H9 (cell line): ENCODE measurements at regions not wholly inside any gene's neighbourhood (a gene's known extent, or its start where the extent isn't known, plus 50 kb on each side); places are given as distances from the start of the nearest gene placed in this dataset.

Experiments
- DNase-seq: peaks from one replicate; pipeline ENCODE4 v3.0.0-alpha.2; 2017
- H2AFZ ChIP-seq: one replicate; pipeline ENCODE4 v1.6.1; 2013; ENCODE audit warnings: mild to moderate bottlenecking, low read length, control low read depth, moderate library complexity
- H2AK5ac ChIP-seq: 2 replicates; pipeline ENCODE4 v1.6.1; 2013; ENCODE audit warnings: low read length, control low read depth, mixed read lengths; ENCODE audit not compliant: insufficient read length
- H2BK120ac ChIP-seq: one replicate; pipeline ENCODE4 v1.6.1; 2013; ENCODE audit warnings: low read depth, mild to moderate bottlenecking, low read length, control low read depth, inconsistent platforms; ENCODE audit not compliant: poor library complexity, severe bottlenecking
- H2BK12ac ChIP-seq: 2 replicates; pipeline ENCODE4 v1.6.1; 2013; ENCODE audit warnings: low read length, control low read depth, mixed read lengths, low read depth; ENCODE audit not compliant: insufficient read length
- H2BK15ac ChIP-seq: 2 replicates; pipeline ENCODE4 v1.6.1; 2013; ENCODE audit warnings: low read depth, low read length, control low read depth
- H2BK20ac ChIP-seq: one replicate; pipeline ENCODE4 v1.6.1; 2013; ENCODE audit warnings: low read depth, mild to moderate bottlenecking, low read length, control low read depth, inconsistent platforms; ENCODE audit not compliant: poor library complexity, severe bottlenecking
- H2BK5ac ChIP-seq: 2 replicates; pipeline ENCODE4 v1.6.1; 2013; ENCODE audit warnings: low read length, control low read depth, mixed read lengths; ENCODE audit not compliant: insufficient read length
- H3K14ac ChIP-seq: 2 replicates; pipeline ENCODE4 v1.6.1; 2013; ENCODE audit warnings: low read length, control low read depth; ENCODE audit not compliant: insufficient read depth
- H3K18ac ChIP-seq: 2 replicates; pipeline ENCODE4 v1.6.1; 2013; ENCODE audit warnings: low read depth, mild to moderate bottlenecking, mixed read lengths, low read length, control low read depth; ENCODE audit not compliant: insufficient read length
- H3K23ac ChIP-seq: 2 replicates; pipeline ENCODE4 v1.6.1; 2013; ENCODE audit warnings: low read length, control low read depth, mixed read lengths, low read depth; ENCODE audit not compliant: insufficient read length
- H3K23me2 ChIP-seq: 2 replicates; pipeline ENCODE4 v1.6.1; 2013; ENCODE audit warnings: low read depth, mild to moderate bottlenecking, mixed read lengths, low read length, control low read depth; ENCODE audit not compliant: insufficient read length, poor library complexity, severe bottlenecking
- H3K27ac ChIP-seq: 2 replicates; pipeline ENCODE4 v1.5.1; 2013; ENCODE audit warnings: low read length, control low read depth, mixed read lengths, low read depth; ENCODE audit not compliant: insufficient read length
- H3K27me3 ChIP-seq: 2 replicates; pipeline ENCODE4 v1.6.1; 2013; ENCODE audit warnings: low read length, control low read depth, inconsistent platforms; ENCODE audit not compliant: insufficient read depth
- H3K4ac ChIP-seq: 2 replicates; pipeline ENCODE4 v1.6.1; 2013; ENCODE audit warnings: low read depth, mild to moderate bottlenecking, control low read depth, inconsistent platforms, low read length, moderate library complexity
- H3K4me1 ChIP-seq: 2 replicates; pipeline ENCODE4 v1.6.1; 2013; ENCODE audit warnings: low read length, control low read depth, inconsistent platforms; ENCODE audit not compliant: insufficient read depth
- H3K4me2 ChIP-seq: 2 replicates; pipeline ENCODE4 v1.6.1; 2013; ENCODE audit warnings: low read length, control low read depth, mixed read lengths; ENCODE audit not compliant: insufficient read length, insufficient read depth
- H3K56ac ChIP-seq: 2 replicates; pipeline ENCODE4 v1.6.1; 2013; ENCODE audit warnings: low read depth, mild to moderate bottlenecking, mixed read lengths, low read length, control low read depth; ENCODE audit not compliant: insufficient read length
- H3K79me1 ChIP-seq: 2 replicates; pipeline ENCODE4 v1.6.1; 2013; ENCODE audit warnings: low read depth, mild to moderate bottlenecking, moderate library complexity, low read length, control low read depth, inconsistent platforms; ENCODE audit not compliant: insufficient read depth, poor library complexity, severe bottlenecking
- H3K79me2 ChIP-seq: 2 replicates; pipeline ENCODE4 v1.6.1; 2013; ENCODE audit warnings: low read length, control low read depth, inconsistent platforms; ENCODE audit not compliant: insufficient read depth
- H3K9ac ChIP-seq: 2 replicates; pipeline ENCODE4 v1.6.1; 2013; ENCODE audit warnings: low read length, control low read depth, mixed read lengths; ENCODE audit not compliant: insufficient read length; ENCODE audit errors: extremely low read depth
- H3K9me3 ChIP-seq: one replicate; pipeline ENCODE4 v1.6.1; 2013; ENCODE audit warnings: low read depth, low read length, inconsistent platforms; ENCODE audit not compliant: control insufficient read depth
- H3T11ph ChIP-seq: one replicate; pipeline ENCODE4 v1.6.1; 2013; ENCODE audit warnings: mild to moderate bottlenecking, low read length, control low read depth, inconsistent platforms
- H4K20me1 ChIP-seq: one replicate; pipeline ENCODE4 v1.6.1; 2013; ENCODE audit not compliant: control insufficient read depth, insufficient read length, insufficient read depth
- H4K5ac ChIP-seq: 2 replicates; pipeline ENCODE4 v1.6.1; 2013; ENCODE audit warnings: low read depth, mild to moderate bottlenecking, mixed read lengths, low read length, control low read depth; ENCODE audit not compliant: insufficient read length
- H4K8ac ChIP-seq: replicated peaks from 2 replicates; pipeline ENCODE4 v1.6.1; 2013; ENCODE audit warnings: low read length, control low read depth, mixed read lengths, low read depth; ENCODE audit not compliant: insufficient read length
- H4K91ac ChIP-seq: 2 replicates; pipeline ENCODE4 v1.6.1; 2013; ENCODE audit warnings: low read depth, mild to moderate bottlenecking, moderate library complexity, mixed read lengths, low read length, control low read depth; ENCODE audit not compliant: insufficient read length
- H3K27ac Mint-ChIP-seq, 3 experiments: 2 replicates in 2 of 3; 3 replicates in 1 of 3; pipeline ENCODE4 v1.8.0; 2020 to 2021; ENCODE audit warnings: mixed read lengths in 3 of 3, mild to moderate bottlenecking in 1 of 3, moderate library complexity in 1 of 3
- H3K27me3 Mint-ChIP-seq: 2 replicates; pipeline ENCODE4 v1.8.0; 2021; ENCODE audit warnings: low read depth, mild to moderate bottlenecking, moderate library complexity, mixed read lengths
- H3K36me3 Mint-ChIP-seq, 3 experiments: 2 replicates in 2 of 3; 3 replicates in 1 of 3; pipeline ENCODE4 v1.8.0; 2020 to 2021; ENCODE audit warnings: low read depth in 3 of 3, mixed read lengths in 3 of 3; ENCODE audit not compliant: insufficient read depth in 1 of 3
- H3K4me1 Mint-ChIP-seq, 2 experiments: 2 replicates each; pipeline ENCODE4 v1.8.0; 2020; ENCODE audit warnings: mixed read lengths in 2 of 2
- H3K4me3 Mint-ChIP-seq, 2 experiments: 2 replicates in 1 of 2; 3 replicates in 1 of 2; pipeline ENCODE4 v1.8.0; 2020 to 2021; ENCODE audit warnings: mild to moderate bottlenecking in 2 of 2, mixed read lengths in 2 of 2, moderate library complexity in 1 of 2
- H3K9me3 Mint-ChIP-seq, 2 experiments: 2 replicates in 1 of 2; 3 replicates in 1 of 2; pipeline ENCODE4 v1.8.0; 2020; ENCODE audit warnings: mild to moderate bottlenecking in 2 of 2, mixed read lengths in 2 of 2, moderate library complexity in 1 of 2
- WGBS: extraction: QIAGEN DNeasy Blood & Tissue Kit; methylation state at CpG from one replicate; pipeline ENCODE4 v1.1.7; 2013; ENCODE audit warnings: missing lambda C conversion rate, low lambda C conversion rate, mixed read lengths; ENCODE audit not compliant: insufficient read length; ENCODE audit errors: extremely low coverage; 5-methylcytosine and 5-hydroxymethylcytosine counted together
- TF ChIP-seq, protein P1 (sequence below): fragments of 200-600 bp; sonication (generic); conservative IDR thresholded peaks from 3 replicates; pipeline ENCODE4 v1.8.0; 2021; ENCODE audit warnings: antibody characterized with exemption, mild to moderate bottlenecking

- Mint-ChIP-seq H3K4me3 (no peak overlapping the region), H3K27me3 (no peaks in the 10 kb centered on the region), H3K4me1 (peaks cover 14 to 18% of the 10 kb centered on the region in 2 experiments), H3K36me3 (0 out of 7 replicates have a peak, but pooled peaks cover 0 to 6% (median 2%) of the 10 kb centered on the region in 3 experiments), H3K9me3 (no peaks in the 10 kb centered on the region), H3K27ac (peak overlapping the region in 2 of 3 experiments; percentile 40 to 68; a peak in 2 of 7 replicates)
- no peak overlapping the region for H3K4ac ChIP-seq
- H4K5ac ChIP-seq = no peak overlapping the region
- no peak overlapping the region for H3K14ac ChIP-seq
- TF ChIP-seq, protein P1, sequence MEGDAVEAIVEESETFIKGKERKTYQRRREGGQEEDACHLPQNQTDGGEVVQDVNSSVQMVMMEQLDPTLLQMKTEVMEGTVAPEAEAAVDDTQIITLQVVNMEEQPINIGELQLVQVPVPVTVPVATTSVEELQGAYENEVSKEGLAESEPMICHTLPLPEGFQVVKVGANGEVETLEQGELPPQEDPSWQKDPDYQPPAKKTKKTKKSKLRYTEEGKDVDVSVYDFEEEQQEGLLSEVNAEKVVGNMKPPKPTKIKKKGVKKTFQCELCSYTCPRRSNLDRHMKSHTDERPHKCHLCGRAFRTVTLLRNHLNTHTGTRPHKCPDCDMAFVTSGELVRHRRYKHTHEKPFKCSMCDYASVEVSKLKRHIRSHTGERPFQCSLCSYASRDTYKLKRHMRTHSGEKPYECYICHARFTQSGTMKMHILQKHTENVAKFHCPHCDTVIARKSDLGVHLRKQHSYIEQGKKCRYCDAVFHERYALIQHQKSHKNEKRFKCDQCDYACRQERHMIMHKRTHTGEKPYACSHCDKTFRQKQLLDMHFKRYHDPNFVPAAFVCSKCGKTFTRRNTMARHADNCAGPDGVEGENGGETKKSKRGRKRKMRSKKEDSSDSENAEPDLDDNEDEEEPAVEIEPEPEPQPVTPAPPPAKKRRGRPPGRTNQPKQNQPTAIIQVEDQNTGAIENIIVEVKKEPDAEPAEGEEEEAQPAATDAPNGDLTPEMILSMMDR = no peak
- no peak overlapping the region for H4K8ac ChIP-seq
- no peak overlapping the region for H2BK12ac ChIP-seq
- H3K4me1 ChIP-seq = peaks cover 5% of the 10 kb centered on the region; the same call in 1 of the 2 replicates
- no peaks in the 10 kb centered on the region for H3K23me2 ChIP-seq
- DNase-seq = no peak
- H3K9ac ChIP-seq = no peak overlapping the region
- no peak overlapping the region for H3K18ac ChIP-seq
- WGBS = no CpG with 5 or more reads among the region's 10 CpGs
- H2BK120ac ChIP-seq = no peak overlapping the region
- no peaks in the 10 kb centered on the region for H4K20me1 ChIP-seq
- H3K4me2 ChIP-seq = no peak overlapping the region
- no peaks in the 10 kb centered on the region for H3K27me3 ChIP-seq
- no peak overlapping the region for H3K56ac ChIP-seq
- H3K79me2 ChIP-seq = no peaks in the 10 kb centered on the region
- no peak overlapping the region for H2AFZ ChIP-seq
- H3K9me3 ChIP-seq = no peaks in the 10 kb centered on the region
- no peak overlapping the region for H3K27ac ChIP-seq
- H2AK5ac ChIP-seq = no peak overlapping the region
- no peak overlapping the region for H3K23ac ChIP-seq
- H3K79me1 ChIP-seq = no peaks in the 10 kb centered on the region
- no peak overlapping the region for H4K91ac ChIP-seq
- H2BK15ac ChIP-seq = no peak overlapping the region
- no peak overlapping the region for H2BK20ac ChIP-seq
- H3T11ph ChIP-seq = no peak overlapping the region
- H2BK5ac ChIP-seq = no peak overlapping the region
These were observed 256.0 kb downstream of the TMEM167A start for GRCh38 chr5:82820961-82821845.
